Smooth muscle cell (in vitro differentiated cells): ENCODE measurements at regions not wholly inside any gene's neighbourhood (a gene's known extent, or its start where the extent isn't known, plus 50 kb on each side); places are given as distances from the start of the nearest gene placed in this dataset.
"Not testable (repeated sequence)": the region's sequence is repeated elsewhere in the genome, so short reads cannot be mapped to it uniquely, and the experiment has no call there.

ENCODE experiments used
- DNase-seq: peaks from one replicate; lab custom pipeline; 2025; ENCODE audit not compliant: unreplicated experiment; lab: John Stamatoyannopoulos, UW
- H2AFZ ChIP-seq: fragments of 200-600 bp; sonication (generic); 2 replicates; pipeline ENCODE4 v1.6.0; 2016; ENCODE audit warnings: antibody characterized with exemption, low read depth, mild to moderate bottlenecking
- H3F3A ChIP-seq: fragments of 200-600 bp; sonication (generic); 2 replicates; pipeline ENCODE4 v1.6.0; 2017; ENCODE audit warnings: antibody characterized with exemption, low read depth
- H3K27ac ChIP-seq: fragments of 200-600 bp; sonication (generic); 2 replicates; pipeline ENCODE4 v1.5.1; 2016; ENCODE audit warnings: low read depth, mild to moderate bottlenecking
- H3K27me3 ChIP-seq: fragments of 200-600 bp; sonication (generic); 2 replicates; pipeline ENCODE4 v1.6.1; 2016; ENCODE audit warnings: low read depth, mild to moderate bottlenecking
- H3K36me3 ChIP-seq: fragments of 200-600 bp; sonication (generic); 2 replicates; pipeline ENCODE4 v1.5.1; 2016; ENCODE audit warnings: low read depth
- H3K4me1 ChIP-seq: fragments of 200-600 bp; sonication (generic); 2 replicates; pipeline ENCODE4 v1.5.1; 2016; ENCODE audit warnings: low read depth
- H3K4me2 ChIP-seq: fragments of 200-600 bp; sonication (generic); 2 replicates; pipeline ENCODE4 v1.6.0; 2016; ENCODE audit warnings: mild to moderate bottlenecking
- H3K4me3 ChIP-seq: fragments of 200-600 bp; sonication (generic); 2 replicates; pipeline ENCODE4 v1.5.1; 2016; ENCODE audit warnings: mild to moderate bottlenecking
- H3K79me2 ChIP-seq: fragments of 200-600 bp; sonication (generic); 2 replicates; pipeline ENCODE4 v1.6.0; 2016; ENCODE audit warnings: low read depth, mild to moderate bottlenecking
- H3K9ac ChIP-seq: fragments of 200-600 bp; sonication (generic); 2 replicates; pipeline ENCODE4 v1.6.0; 2016; ENCODE audit warnings: low read depth
- H3K9me3 ChIP-seq: fragments of 200-600 bp; sonication (generic); replicated peaks from 2 replicates; pipeline ENCODE4 v1.5.1; 2016; ENCODE audit warnings: low read depth
- H4K20me1 ChIP-seq: fragments of 200-600 bp; sonication (generic); 2 replicates; pipeline ENCODE4 v1.6.0; 2016; ENCODE audit warnings: low read depth
- CTCF ChIP-seq: fragments of 200-600 bp; sonication (generic); IDR thresholded peaks from 2 replicates; pipeline ENCODE4 v1.5.1; 2017; ENCODE audit warnings: borderline replicate concordance, mild to moderate bottlenecking, antibody characterized with exemption; ENCODE audit not compliant: insufficient read depth, poor library complexity, severe bottlenecking
- WGBS: methylation state at CpG from one replicate; pipeline ENCODE4 v1.1.7; 2016; ENCODE audit warnings: low lambda C conversion rate; 5-methylcytosine and 5-hydroxymethylcytosine counted together

DNA sequence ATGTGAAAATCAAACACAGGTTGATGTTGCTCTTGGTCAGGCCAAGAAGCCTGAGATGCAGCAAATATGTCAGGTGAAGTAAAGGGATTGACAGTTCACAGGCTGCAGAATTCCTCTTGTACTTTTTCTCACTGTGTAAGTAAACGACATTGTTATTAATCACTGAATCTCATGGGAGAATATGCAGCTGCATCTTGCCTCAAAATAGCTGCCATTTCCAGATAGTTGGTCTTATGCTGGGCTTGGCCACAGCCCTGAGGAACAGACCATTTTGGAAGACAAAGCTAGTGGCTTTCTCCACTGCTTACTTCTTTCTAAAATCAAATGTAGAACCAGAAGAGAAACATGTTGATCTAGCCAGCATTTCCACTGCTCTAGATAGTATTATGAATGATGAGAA, 403.4 kb upstream of the NR3C2 start:
- Histone ChIP-seq H3F3A (no peaks in the 10 kb centered on the region), H2AFZ (no peak overlapping the region), H3K4me3 (no peak overlapping the region), H3K9ac (no peak overlapping the region), H4K20me1 (no peaks in the 10 kb centered on the region), H3K4me1 (no peaks in the 10 kb centered on the region), H3K79me2 (no peaks in the 10 kb centered on the region), H3K4me2 (no peak overlapping the region), H3K27ac (no peak overlapping the region), H3K36me3 (no peaks in the 10 kb centered on the region), H3K27me3 (peaks cover 6% of the 10 kb centered on the region), H3K9me3 (no peaks in the 10 kb centered on the region)
- TF ChIP-seq CTCF, result no peak
- WGBS, result 86% methylated on average over 1 of the region's 1 CpG
- no peak for DNase-seq

DNA sequence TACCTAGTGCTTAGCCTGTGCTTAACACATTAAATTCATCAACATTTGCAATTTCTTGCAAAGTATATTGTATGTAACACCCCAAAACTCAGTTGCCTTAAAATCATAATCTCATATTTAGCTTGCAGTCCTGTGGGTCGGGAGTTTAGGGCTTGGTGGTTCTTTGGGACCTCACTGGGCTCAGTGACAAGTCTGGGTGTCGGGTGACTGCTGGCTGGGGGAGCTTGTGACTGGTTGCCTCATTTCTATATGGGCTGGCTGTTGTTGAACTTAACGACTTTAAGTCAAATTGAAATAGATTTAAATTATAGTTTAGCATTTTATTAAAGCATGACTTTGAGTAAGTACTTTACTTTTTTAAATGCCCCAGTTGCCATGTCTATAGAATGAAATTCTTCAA, 401.4 kb upstream of the NR3C2 start:
- Histone ChIP-seq H3K4me2 (no peak overlapping the region), H3F3A (no peaks in the 10 kb centered on the region), H3K9me3 (no peaks in the 10 kb centered on the region), H3K4me1 (no peaks in the 10 kb centered on the region), H3K36me3 (no peaks in the 10 kb centered on the region), H3K27ac (no peak overlapping the region), H3K27me3 (peaks cover 14% of the 10 kb centered on the region), H3K9ac (no peak overlapping the region), H4K20me1 (no peaks in the 10 kb centered on the region), H3K4me3 (no peak overlapping the region), H3K79me2 (no peaks in the 10 kb centered on the region), H2AFZ (no peak overlapping the region)
- no peak for TF ChIP-seq CTCF
- no peak for DNase-seq
- 84% methylated on average over 3 of the region's 3 CpGs for WGBS

DNA sequence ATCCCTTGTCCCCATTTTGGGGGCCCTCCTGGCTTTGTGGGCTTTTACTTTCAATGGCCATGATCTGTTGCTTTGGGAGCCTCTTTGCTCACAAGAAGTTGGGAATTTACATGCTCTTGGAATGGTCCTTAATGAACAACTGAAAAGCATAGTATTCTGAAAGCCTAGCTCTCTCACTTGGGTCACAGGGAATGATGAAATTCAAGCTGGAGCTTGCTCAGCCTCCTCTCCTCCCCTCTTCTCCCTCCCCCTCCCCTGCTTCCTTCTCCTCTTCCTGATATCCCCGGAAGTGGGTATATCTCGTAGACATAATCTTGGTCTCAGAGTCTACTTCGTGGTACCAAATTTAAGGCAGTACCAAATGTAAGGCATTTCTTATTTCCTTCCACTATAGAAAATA, 400.6 kb upstream of the NR3C2 start:
- Histone ChIP-seq H3F3A (no peaks in the 10 kb centered on the region), H4K20me1 (no peaks in the 10 kb centered on the region), H3K27ac (no peak overlapping the region), H3K9ac (no peak overlapping the region), H3K4me1 (no peaks in the 10 kb centered on the region), H3K36me3 (no peaks in the 10 kb centered on the region), H3K4me2 (no peak overlapping the region), H3K4me3 (no peak overlapping the region), H3K27me3 (peaks cover 18% of the 10 kb centered on the region), H2AFZ (no peak overlapping the region), H3K79me2 (no peaks in the 10 kb centered on the region), H3K9me3 (no peaks in the 10 kb centered on the region)
- no peak for DNase-seq
- 78% methylated on average over 3 of the region's 3 CpGs for WGBS
- no peak for TF ChIP-seq CTCF

DNA sequence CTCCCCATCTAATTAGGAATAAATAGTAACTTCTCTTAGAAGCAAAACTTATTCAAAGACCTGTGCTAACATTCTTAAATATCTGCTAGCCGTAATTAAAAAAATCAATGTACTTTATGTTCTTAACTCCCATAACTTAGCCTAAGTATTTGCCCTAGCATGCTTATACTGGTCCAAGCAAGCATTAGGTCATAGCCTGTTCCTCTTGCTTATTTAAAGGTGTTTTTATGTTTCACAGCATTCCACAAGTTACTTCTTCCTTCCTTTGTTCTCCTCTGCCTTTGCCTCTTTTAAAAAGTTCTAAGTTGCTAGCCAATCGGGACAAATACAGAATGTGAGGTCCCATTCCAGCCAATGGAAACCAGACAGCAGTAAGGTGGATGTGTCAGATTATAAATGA, 395.4 kb upstream of the NR3C2 start:
- H3K79me2 ChIP-seq, H3K4me3 ChIP-seq, H3K27ac ChIP-seq, H4K20me1 ChIP-seq, H3K36me3 ChIP-seq, H2AFZ ChIP-seq, H3K4me2 ChIP-seq, DNase-seq, H3F3A ChIP-seq, H3K9ac ChIP-seq, H3K9me3 ChIP-seq, H3K4me1 ChIP-seq: not testable (repeated sequence)
- WGBS, result 86% methylated on average over 2 of the region's 2 CpGs
- H3K27me3 ChIP-seq, result peaks cover 42% of the 10 kb centered on the region
